Astrocyte of the hippocampus (primary cell): ENCODE measurements at regions not wholly inside any gene's neighbourhood (a gene's known extent, or its start where the extent isn't known, plus 50 kb on each side); places are given as distances from the start of the nearest gene placed in this dataset.
A peak's percentile ranks its signal among the peaks of the same experiment; 100 is the strongest.

ENCODE experiments used
- DNase-seq: peaks from one replicate; pipeline ENCODE4 v3.0.0; 2011; ENCODE audit warnings: low read depth, low spot score

- no peak for DNase-seq
Observed at GRCh38 chr1:224846119-224846907, 83.2 kb upstream of the DNAH14 start.

- DNase-seq: no peak
Observed at GRCh38 chr1:224850446-224850845, 79.0 kb upstream of the DNAH14 start.

- peak; percentile 75 for DNase-seq
Observed at GRCh38 chr1:224851210-224851847, 78.1 kb upstream of the DNAH14 start.

- DNase-seq: no peak
Observed at GRCh38 chr1:224851848-224852261, 77.6 kb upstream of the DNAH14 start.

GRCh38 chr1:224852901-224853568 is 76.4 kb upstream of the DNAH14 start:
- peak; percentile 74 for DNase-seq

- DNase-seq: no peak
Observed at GRCh38 chr1:224856973-224857372, 72.5 kb upstream of the DNAH14 start.

- no peak for DNase-seq
Observed at GRCh38 chr1:224859651-224860050, 69.8 kb upstream of the DNAH14 start.

- no peak for DNase-seq
Observed at GRCh38 chr1:224860488-224861338, 68.8 kb upstream of the DNAH14 start.

- no peak for DNase-seq
Observed at GRCh38 chr1:224861339-224861716, 68.1 kb upstream of the DNAH14 start.

GRCh38 chr1:224863486-224863885 is 66.0 kb upstream of the DNAH14 start:
- no peak for DNase-seq

GRCh38 chr1:224864006-224864405 is 65.5 kb upstream of the DNAH14 start:
- DNase-seq: no peak

- DNase-seq: no peak
Observed at GRCh38 chr1:224865510-224865909, 64.0 kb upstream of the DNAH14 start.

- DNase-seq: no peak
Observed at GRCh38 chr1:224866940-224867339, 62.5 kb upstream of the DNAH14 start.

- peak; percentile 16 for DNase-seq
Observed at GRCh38 chr1:224867715-224868114, 61.8 kb upstream of the DNAH14 start.

- DNase-seq: no peak
Observed at GRCh38 chr1:224872832-224873433, 56.5 kb upstream of the DNAH14 start.

- no peak for DNase-seq
Observed at GRCh38 chr1:224873434-224874369, 55.8 kb upstream of the DNAH14 start.

GRCh38 chr1:224874775-224875174 is 54.7 kb upstream of the DNAH14 start:
- no peak for DNase-seq

GRCh38 chr1:224879162-224879803 is 50.2 kb upstream of the DNAH14 start:
- peak; percentile 26 for DNase-seq
